HepG2 (cell line): ENCODE measurements at regions not wholly inside any gene's neighbourhood (a gene's known extent, or its start where the extent isn't known, plus 50 kb on each side); places are given as distances from the start of the nearest gene placed in this dataset.

Experiments used
- BORCS8-MEF2B ChIP-seq: sonication (generic); formaldehyde crosslinking; IDR thresholded peaks from 2 replicates; pipeline ENCODE4 v1.8.0; 2022; ENCODE audit warnings: mild to moderate bottlenecking, missing genetic modification reagents
- GABPA ChIP-seq, 2 experiments: IDR thresholded peaks; 2 replicates each; pipeline ENCODE4 v1.6.1; 2011 to 2016; ENCODE audit warnings: low read depth in 2 of 2, low read length in 1 of 2, missing biosample characterization in 1 of 2, missing genetic modification characterization in 1 of 2
- GFI1 ChIP-seq: sonication (generic); formaldehyde crosslinking; IDR thresholded peaks from 2 replicates; pipeline ENCODE4 v1.5.0; 2020; ENCODE audit warnings: missing genetic modification reagents, mild to moderate bottlenecking, borderline replicate concordance
- HDAC1 ChIP-seq: sonication (generic); formaldehyde crosslinking; IDR thresholded peaks from 2 replicates; pipeline ENCODE4 v1.5.1; 2020; ENCODE audit warnings: mild to moderate bottlenecking, missing genetic modification reagents
- KLF6 ChIP-seq: IDR thresholded peaks from 2 replicates; pipeline ENCODE4 v1.8.0; 2016; ENCODE audit warnings: missing biosample characterization, missing genetic modification reagents
- NR1H2 ChIP-seq: sonication (generic); formaldehyde crosslinking; IDR thresholded peaks from 2 replicates; pipeline ENCODE4 v1.8.1; 2022; ENCODE audit warnings: low read depth, missing genetic modification reagents, borderline replicate concordance
- RBM22 ChIP-seq: fragments of 200-400 bp; formaldehyde crosslinking; optimal IDR thresholded peaks from 2 replicates; pipeline ENCODE3; 2017; ENCODE audit warnings: mild to moderate bottlenecking, low read length, moderate library complexity
- YY1 ChIP-seq: IDR thresholded peaks from 2 replicates; pipeline ENCODE4 v1.6.1; 2011; ENCODE audit warnings: low read length, low read depth, moderate library complexity, mild to moderate bottlenecking; ENCODE audit not compliant: insufficient read depth, insufficient replicate concordance
- ZFP36L2 ChIP-seq: sonication (generic); formaldehyde crosslinking; IDR thresholded peaks from 2 replicates; pipeline ENCODE4 v1.4.0; 2020; ENCODE audit warnings: missing genetic modification reagents
- ZNF12 ChIP-seq: sonication (generic); formaldehyde crosslinking; IDR thresholded peaks from 2 replicates; pipeline ENCODE4 v1.5.0; 2020; ENCODE audit warnings: missing genetic modification reagents
- ZNF224 ChIP-seq: sonication (generic); formaldehyde crosslinking; IDR thresholded peaks from 2 replicates; pipeline ENCODE4 v1.5.0; 2020; ENCODE audit warnings: mild to moderate bottlenecking, missing genetic modification reagents
- ZNF256 ChIP-seq: sonication (generic); formaldehyde crosslinking; conservative IDR thresholded peaks from 2 replicates; pipeline ENCODE4 v1.4.0; 2020; ENCODE audit warnings: missing genetic modification reagents
- ZNF7 ChIP-seq: IDR thresholded peaks from 2 replicates; pipeline ENCODE4 v1.6.1; 2016; ENCODE audit warnings: missing biosample characterization, missing genetic modification reagents
- TF ChIP-seq, protein P1 (sequence below): sonication (generic); formaldehyde crosslinking; IDR thresholded peaks from 2 replicates; pipeline ENCODE4 v1.5.0; 2020; ENCODE audit warnings: mild to moderate bottlenecking, missing genetic modification reagents, borderline replicate concordance

- TF ChIP-seq ZNF256 (CRISPR knock-in tag), result no peak
- TF ChIP-seq ZFP36L2, result no peak
- TF ChIP-seq, protein P1, sequence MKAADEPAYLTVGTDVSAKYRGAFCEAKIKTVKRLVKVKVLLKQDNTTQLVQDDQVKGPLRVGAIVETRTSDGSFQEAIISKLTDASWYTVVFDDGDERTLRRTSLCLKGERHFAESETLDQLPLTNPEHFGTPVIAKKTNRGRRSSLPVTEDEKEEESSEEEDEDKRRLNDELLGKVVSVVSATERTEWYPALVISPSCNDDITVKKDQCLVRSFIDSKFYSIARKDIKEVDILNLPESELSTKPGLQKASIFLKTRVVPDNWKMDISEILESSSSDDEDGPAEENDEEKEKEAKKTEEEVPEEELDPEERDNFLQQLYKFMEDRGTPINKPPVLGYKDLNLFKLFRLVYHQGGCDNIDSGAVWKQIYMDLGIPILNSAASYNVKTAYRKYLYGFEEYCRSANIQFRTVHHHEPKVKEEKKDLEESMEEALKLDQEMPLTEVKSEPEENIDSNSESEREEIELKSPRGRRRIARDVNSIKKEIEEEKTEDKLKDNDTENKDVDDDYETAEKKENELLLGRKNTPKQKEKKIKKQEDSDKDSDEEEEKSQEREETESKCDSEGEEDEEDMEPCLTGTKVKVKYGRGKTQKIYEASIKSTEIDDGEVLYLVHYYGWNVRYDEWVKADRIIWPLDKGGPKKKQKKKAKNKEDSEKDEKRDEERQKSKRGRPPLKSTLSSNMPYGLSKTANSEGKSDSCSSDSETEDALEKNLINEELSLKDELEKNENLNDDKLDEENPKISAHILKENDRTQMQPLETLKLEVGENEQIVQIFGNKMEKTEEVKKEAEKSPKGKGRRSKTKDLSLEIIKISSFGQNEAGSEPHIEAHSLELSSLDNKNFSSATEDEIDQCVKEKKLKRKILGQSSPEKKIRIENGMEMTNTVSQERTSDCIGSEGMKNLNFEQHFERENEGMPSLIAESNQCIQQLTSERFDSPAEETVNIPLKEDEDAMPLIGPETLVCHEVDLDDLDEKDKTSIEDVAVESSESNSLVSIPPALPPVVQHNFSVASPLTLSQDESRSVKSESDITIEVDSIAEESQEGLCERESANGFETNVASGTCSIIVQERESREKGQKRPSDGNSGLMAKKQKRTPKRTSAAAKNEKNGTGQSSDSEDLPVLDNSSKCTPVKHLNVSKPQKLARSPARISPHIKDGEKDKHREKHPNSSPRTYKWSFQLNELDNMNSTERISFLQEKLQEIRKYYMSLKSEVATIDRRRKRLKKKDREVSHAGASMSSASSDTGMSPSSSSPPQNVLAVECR, result no peak
- no peak; the same call in 1 of the 2 replicates for TF ChIP-seq HDAC1 (CRISPR knock-in tag)
- no peak for TF ChIP-seq KLF6 (CRISPR knock-in tag)
- no peak for TF ChIP-seq ZNF12 (CRISPR knock-in tag)
- no peak for TF ChIP-seq YY1
- TF ChIP-seq BORCS8-MEF2B (CRISPR knock-in tag), result no peak
- TF ChIP-seq RBM22, result no peak
- no peak for TF ChIP-seq GFI1
- TF ChIP-seq NR1H2 (CRISPR knock-in tag), result no peak
- TF ChIP-seq ZNF7, result no peak
- TF ChIP-seq ZNF224, result no peak
- TF ChIP-seq GABPA (IDR thresholded peaks at IDR 0.05; ENCODE audit: low read depth, low read length), result no peak
- TF ChIP-seq GABPA (CRISPR knock-in tag; IDR thresholded peaks at IDR 0.05; ENCODE audit: low read depth), result no peak
- TF ChIP-seq, all 625 proteins: peak for 123
Observed at GRCh38 chr12:46483572-46484395, 111.2 kb upstream of the SLC38A2 start (continued).
